Renal pelvis (tissue), 1 donor: ENCODE measurements at regions not wholly inside any gene's neighbourhood (a gene's known extent, or its start where the extent isn't known, plus 50 kb on each side); places are given as distances from the start of the nearest gene placed in this dataset.

Experiments
- DNase-seq: peaks from one replicate; pipeline ENCODE4 v3.0.0-alpha.2; 2013

DNA sequence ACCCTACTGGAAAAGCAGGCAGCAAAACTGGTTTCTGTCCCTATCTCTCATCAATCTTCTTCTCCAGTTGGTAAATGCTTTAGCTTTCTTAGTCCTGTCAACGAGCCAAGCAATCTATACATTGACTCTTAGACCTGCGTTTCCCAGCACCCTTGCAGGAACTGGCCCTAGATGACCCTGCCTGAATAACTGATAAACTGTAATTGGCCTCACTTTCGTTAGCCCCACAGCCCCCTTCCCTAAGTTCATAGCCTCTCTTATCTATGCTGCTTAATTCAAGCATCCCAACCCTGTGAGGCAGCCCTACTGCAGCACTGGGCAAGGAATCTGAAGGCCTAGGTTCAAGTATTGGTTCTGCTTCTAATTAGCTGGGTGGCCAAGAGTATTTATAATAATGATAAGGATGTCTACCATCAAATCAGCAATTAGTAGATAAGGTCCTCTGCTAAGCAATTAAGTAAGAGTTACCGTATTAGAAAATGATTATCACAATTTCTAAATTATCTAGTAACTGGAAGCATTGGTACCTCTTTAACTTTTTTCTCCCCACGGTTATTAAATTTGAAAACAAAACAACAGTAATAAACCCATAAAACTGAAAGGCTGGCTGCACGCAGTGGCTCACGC lies 86.4 kb upstream of the RMDN2 start:
- DNase-seq, result no peak

DNA sequence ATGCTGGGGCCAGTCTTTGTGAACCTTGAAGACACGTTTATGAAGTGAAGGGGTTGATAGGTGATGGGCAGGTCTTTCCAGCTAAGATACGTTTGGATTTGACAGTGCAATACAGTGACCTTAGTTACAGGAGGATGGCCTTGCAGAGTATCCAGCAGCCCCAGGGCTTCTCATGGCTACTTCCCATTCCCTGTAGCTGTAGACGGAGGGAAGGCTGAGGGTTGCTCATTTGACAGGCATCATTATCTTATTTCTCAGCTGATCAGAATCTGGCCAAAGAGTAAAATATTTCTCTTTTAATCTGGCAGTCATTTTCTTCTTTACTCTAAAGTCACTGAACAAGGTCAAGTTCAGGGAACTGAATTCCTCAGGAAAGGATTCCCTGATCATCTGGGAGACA lies 85.1 kb upstream of the RMDN2 start:
- no peak for DNase-seq

DNA sequence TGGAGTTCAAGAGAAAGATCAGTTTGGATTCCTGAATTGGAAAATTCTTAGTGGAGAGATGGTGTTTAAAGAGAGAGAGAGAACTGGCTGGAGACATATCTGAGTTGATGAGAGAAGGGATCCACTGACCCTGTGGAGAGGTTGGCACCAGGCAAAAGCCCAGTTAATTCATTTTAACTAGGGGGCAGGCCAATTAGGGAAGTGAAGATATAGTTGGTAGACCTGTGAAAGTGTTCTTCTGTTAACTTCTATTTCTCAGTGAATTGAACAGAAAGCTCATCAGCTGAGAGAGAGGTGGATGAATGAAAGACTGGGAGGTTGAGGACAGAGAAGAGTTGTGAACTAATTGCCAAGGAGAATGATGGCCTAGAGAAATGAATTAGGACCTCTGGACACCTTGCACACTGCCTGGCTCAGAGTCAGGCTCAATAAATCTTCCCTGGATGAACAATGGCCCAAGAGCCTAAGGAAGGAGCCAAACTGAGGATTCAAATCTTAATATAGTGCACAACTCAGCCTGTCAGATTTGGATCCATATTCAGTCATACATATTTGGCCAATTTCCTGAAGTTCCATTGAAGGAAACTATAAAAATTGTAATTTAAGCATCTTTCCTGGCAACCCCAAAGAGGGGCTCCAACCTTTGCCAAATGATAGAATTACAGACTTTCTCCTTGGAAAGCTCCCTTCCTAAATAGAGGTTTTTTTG lies 82.2 kb upstream of the RMDN2 start:
- DNase-seq, result no peak

DNA sequence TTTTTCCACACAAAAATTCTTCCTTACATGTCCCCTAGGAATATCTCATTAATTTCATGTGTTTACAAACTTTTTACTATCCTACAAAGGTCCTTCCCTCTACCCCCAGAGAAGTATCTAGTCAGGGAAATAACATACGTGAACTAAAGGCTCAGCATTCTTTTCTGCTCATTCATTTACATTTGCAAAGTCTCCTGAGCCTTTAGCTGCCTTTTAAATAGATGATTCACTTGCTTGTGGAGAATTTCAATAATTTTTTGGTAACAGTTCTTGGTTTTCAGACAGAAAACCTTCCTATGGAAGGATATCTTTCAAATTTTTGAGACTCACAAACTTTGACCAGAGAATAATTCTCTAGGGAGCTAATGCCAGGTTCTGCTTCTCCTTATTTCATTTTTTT lies 81.5 kb upstream of the RMDN2 start:
- no peak for DNase-seq

GRCh38 chr2:37846207-37846606 lies 78.9 kb upstream of the RMDN2 start:
- DNase-seq, result no peak

- no peak for DNase-seq
Measured at GRCh38 chr2:37847792-37848191, 77.3 kb upstream of the RMDN2 start.

DNA sequence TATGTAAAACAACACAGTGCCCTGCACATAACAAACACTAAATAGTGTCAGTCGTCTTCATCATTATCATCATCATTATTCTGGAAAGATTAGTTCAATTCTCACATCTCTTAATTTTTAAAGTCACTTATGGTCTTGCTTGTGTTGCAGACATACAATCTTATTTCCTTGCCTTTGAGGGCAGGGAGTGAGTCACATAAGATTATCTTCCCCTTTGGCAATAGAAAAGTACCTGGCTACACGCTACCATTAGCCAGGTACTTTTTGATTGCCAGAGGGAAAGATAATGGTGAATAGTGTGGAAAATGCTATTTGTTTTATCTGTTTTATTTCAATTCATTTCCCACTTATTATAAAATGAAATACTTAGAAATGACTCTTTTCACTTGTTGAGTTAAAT lies 76.6 kb upstream of the RMDN2 start:
- DNase-seq, result no peak

- no peak for DNase-seq
Measured at GRCh38 chr2:37849911-37850310, 75.2 kb upstream of the RMDN2 start.

- DNase-seq, result no peak
Measured at GRCh38 chr2:37851428-37851827, 73.7 kb upstream of the RMDN2 start.

DNA sequence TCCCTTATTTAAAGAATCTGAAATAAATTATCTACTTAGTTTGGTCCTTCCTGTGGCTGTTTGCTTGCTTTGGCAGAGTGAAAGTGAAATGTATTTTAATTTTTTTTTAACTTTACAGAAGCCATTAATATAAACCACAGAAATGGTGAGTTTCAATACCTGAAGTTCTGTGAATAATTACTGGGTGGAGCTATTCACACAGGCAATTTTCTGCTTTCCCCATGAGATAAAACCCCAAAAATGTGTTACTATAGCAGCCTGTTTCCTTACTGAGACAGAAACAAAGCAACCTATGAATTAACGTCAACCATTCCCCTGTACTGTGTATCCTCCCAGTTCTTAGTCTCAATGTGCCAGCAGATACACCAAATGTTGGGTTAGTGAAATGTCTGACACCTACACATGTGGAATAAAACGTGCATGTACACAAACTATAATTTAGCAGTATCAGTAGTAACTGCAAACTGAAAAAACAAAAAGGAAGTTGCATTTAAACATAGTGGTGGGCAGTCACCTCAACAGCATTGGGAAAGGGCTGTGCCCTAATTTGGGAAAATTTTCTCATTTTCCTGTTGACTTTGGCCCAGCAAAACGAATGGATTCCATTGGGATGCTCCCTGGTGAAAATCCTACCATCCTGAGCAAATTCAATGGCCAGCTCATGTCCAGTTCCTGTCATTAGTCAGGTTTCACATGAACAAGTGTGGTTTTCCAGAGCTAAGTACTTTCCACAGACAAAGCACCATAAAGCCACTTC lies 73.1 kb upstream of the RMDN2 start:
- DNase-seq, result no peak

GRCh38 chr2:37852585-37853014 lies 72.5 kb upstream of the RMDN2 start:
- no peak for DNase-seq

- no peak for DNase-seq
Measured at GRCh38 chr2:37854676-37855282, 70.3 kb upstream of the RMDN2 start.

DNA sequence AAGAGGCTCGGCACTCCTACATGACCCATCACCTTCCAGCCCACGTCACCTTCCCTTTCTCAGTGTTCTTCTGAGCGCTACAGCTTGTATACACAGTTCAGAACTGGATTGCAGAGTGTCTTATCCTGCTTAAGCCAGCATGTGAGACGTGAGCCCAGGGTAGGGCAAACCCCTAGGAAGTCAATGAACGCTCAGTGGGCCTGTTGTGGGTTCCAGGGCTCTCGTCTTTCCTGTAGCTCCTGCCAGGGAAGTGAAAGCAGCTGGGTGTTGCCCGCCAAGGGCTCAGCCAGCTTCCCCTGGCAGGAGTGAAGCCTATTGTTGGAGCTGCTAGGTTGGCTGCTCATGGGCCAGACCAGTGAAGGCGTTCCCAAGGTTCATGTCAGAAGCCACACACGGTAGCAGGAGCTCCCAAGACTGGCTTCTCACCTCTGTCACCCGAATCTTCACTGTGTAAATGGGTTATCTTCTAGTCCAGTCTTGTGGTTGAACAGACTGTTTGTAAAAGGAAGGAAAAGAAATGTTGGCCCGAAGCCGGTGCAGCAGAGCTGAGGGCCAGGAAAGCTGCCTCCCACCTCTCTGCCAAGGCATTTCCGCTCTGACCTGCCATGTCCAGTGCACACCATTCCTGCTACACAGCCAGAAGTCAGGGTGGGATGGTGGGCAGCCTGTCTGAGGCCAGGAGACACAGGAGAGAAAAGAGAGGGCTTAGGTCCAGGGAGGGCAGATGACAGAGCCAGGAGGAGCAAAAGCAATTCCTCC lies 69.6 kb upstream of the RMDN2 start:
- no peak for DNase-seq

- no peak for DNase-seq
Measured at GRCh38 chr2:37856101-37856751, 68.9 kb upstream of the RMDN2 start.

GRCh38 chr2:37857575-37858399 lies 67.3 kb upstream of the RMDN2 start:
- no peak for DNase-seq

GRCh38 chr2:37858400-37858711 lies 66.7 kb upstream of the RMDN2 start:
- no peak for DNase-seq

DNA sequence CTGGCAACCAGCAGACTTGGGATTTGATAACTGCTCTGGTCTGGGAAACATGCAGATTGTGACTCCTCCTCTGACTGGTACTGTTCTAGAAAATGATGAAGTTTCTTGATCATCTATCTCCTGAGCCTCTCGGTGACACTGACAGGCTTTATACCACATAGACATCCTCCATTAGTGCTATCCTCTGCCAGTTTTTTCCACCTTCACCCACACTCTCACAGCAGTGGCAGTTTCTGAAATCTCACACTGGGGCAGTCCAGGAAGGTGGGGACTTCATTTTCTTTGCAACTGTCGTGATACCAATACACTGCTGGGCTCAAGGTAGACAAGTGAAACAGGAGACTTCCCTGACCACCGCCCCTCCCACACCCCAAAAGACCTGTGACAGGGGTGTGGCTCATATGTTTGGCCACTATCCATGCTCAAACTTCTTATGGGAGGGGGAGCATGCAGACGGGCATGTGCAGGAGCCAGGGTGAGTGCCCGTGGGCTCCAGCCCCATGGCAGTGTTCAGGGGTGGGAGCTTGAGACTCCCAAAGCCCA lies 66.3 kb upstream of the RMDN2 start:
- DNase-seq, result no peak

GRCh38 chr2:37862620-37863019 lies 62.5 kb upstream of the RMDN2 start:
- DNase-seq, result no peak

GRCh38 chr2:37864217-37864616 lies 60.9 kb upstream of the RMDN2 start:
- DNase-seq, result no peak

GRCh38 chr2:37865640-37866039 lies 59.4 kb upstream of the RMDN2 start:
- DNase-seq, result no peak
